ENCODE measurements at regions not wholly inside any gene's neighbourhood (a gene's known extent, or its start where the extent isn't known, plus 50 kb on each side); places are given as distances from the start of the nearest gene placed in this dataset.

DNA sequence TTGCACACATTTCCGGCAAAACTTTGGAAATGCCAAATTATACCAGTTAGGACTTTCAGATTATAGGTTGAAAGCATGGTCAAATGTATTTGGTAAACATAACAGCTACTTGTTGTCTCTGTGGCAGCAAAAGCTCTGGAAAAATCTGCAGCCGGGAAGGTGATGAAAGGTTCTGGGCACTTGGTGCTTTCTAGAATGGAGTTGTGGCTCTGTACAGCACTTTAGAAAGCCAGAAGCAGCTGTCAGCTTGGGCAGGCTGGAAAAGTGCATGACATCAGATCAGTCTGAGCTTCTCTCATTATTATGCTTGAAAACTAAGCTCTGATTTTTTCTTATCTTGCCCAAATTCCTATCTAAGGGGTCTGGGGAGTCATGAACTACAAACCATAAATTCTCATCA is 118.6 kb upstream of the MAST4 start:
- Histone ChIP-seq H3K36me3 (ENCODE audit: control insufficient read depth, insufficient read depth, low read length, severe bottlenecking) (no peaks in the 10 kb centered on the region), H3K27me3 (replicated peaks; ENCODE audit: control insufficient read depth, insufficient read depth, low read length) (no peaks in the 10 kb centered on the region), H3K9ac (ENCODE audit: low read length) (no peak overlapping the region), H3K4me1 (ENCODE audit: control insufficient read depth, insufficient read depth, low read length) (no peaks in the 10 kb centered on the region), H3K4me3 (ENCODE audit: low read length) (no peak overlapping the region), H3K9me3 (ENCODE audit: control insufficient read depth, low read length) (peaks cover 12% of the 10 kb centered on the region)
- DNase-seq (ENCODE audit: low read depth) = no peak

DNA sequence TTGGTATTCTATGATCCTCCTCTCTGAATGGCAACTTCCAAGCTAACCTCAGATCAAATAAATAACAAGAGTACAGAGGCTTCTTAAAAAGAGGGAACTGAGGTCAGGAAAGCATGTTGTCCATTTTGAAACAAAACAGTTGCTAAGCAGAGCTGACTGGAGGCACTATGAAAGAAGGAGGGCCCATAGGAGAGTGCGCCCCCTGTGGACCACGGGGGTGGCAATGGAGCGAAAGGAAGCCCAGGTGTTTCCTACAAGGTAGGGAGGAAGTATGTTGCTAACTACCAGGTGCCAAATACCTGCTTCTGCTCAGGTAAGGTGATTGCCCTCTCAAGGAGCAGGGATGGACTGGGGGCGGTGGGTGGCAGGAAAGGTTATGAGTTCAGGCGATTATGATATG is 101.8 kb upstream of the MAST4 start:
- no peak for DNase-seq (ENCODE audit: low read depth)
- no peaks in the 10 kb centered on the region for H3K27me3 ChIP-seq (replicated peaks; ENCODE audit: control insufficient read depth, insufficient read depth, low read length)
- H3K4me1 ChIP-seq (ENCODE audit: control insufficient read depth, insufficient read depth, low read length) = no peaks in the 10 kb centered on the region
- H3K9me3 ChIP-seq (ENCODE audit: control insufficient read depth, low read length) = peaks cover 13% of the 10 kb centered on the region
- H3K36me3 ChIP-seq (ENCODE audit: control insufficient read depth, insufficient read depth, low read length, severe bottlenecking) = no peaks in the 10 kb centered on the region
- H3K4me3 ChIP-seq (ENCODE audit: low read length) = no peak overlapping the region
- H3K9ac ChIP-seq (ENCODE audit: low read length) = no peak overlapping the region

DNA sequence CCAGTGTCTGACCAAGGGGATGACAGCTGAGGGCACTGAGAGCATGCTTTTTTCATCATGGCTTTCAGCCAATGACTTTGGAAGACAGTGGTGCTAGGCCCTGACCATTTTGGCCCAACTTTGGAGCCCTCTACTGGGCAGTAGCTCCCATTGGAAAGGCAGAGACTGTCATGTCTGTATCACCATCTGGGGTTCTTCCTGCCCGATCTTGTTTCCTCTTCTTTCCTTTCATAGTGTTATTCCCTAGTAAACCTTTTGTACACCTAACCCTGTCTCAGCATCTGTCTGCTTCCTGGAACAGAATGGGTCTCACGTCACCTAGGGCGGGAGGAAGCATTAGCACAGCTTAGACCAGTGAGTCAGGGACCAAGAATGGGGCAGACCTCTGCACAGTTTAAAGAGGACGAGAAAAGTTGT is 97.4 kb upstream of the MAST4 start:
- no peak overlapping the region for H3K9ac ChIP-seq (ENCODE audit: low read length)
- H3K36me3 ChIP-seq (ENCODE audit: control insufficient read depth, insufficient read depth, low read length, severe bottlenecking) = no peaks in the 10 kb centered on the region
- H3K27me3 ChIP-seq (replicated peaks; ENCODE audit: control insufficient read depth, insufficient read depth, low read length) = no peaks in the 10 kb centered on the region
- no peak for DNase-seq (ENCODE audit: low read depth)
- no peaks in the 10 kb centered on the region for H3K4me1 ChIP-seq (ENCODE audit: control insufficient read depth, insufficient read depth, low read length)
- H3K4me3 ChIP-seq (ENCODE audit: low read length) = no peak overlapping the region
- no peaks in the 10 kb centered on the region for H3K9me3 ChIP-seq (ENCODE audit: control insufficient read depth, low read length)

DNA sequence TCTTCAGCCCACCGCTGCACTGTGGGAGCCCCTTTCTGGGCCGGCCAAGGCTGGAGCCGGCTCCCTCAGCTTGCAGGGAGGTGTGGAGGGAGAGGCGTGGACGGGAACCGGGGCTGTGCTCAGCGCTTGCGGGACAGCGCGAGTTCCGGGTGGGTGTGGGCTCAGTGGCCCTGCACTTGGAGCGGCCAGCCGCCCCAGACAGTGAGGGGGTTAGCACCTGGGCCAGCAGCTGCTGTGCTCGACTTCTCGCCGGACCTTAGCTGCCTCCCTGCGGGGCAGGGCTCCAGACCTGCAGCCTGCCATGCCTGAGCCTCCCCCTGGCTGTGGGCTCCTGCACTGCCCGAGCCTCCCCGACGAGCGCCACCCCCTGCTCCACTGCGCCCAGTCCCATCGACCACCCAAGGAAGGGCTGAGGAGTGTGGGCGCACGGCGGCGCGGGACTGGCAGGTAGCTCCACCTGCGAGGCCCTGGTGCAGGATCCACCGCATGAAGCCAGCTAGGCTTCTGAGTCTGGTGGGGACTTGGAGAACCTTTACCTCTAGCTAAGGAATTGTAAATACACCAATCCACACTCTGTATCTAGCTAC is 92.9 kb upstream of the MAST4 start:
- DNase-seq (ENCODE audit: low read depth) = no peak
- H3K27me3 ChIP-seq (replicated peaks; ENCODE audit: control insufficient read depth, insufficient read depth, low read length) = no peaks in the 10 kb centered on the region
- no peak overlapping the region for H3K4me3 ChIP-seq (ENCODE audit: low read length)
- H3K36me3 ChIP-seq (ENCODE audit: control insufficient read depth, insufficient read depth, low read length, severe bottlenecking) = no peaks in the 10 kb centered on the region
- H3K4me1 ChIP-seq (ENCODE audit: control insufficient read depth, insufficient read depth, low read length) = no peaks in the 10 kb centered on the region
- no peaks in the 10 kb centered on the region for H3K9me3 ChIP-seq (ENCODE audit: control insufficient read depth, low read length)
- H3K9ac ChIP-seq (ENCODE audit: low read length) = no peak overlapping the region

DNA sequence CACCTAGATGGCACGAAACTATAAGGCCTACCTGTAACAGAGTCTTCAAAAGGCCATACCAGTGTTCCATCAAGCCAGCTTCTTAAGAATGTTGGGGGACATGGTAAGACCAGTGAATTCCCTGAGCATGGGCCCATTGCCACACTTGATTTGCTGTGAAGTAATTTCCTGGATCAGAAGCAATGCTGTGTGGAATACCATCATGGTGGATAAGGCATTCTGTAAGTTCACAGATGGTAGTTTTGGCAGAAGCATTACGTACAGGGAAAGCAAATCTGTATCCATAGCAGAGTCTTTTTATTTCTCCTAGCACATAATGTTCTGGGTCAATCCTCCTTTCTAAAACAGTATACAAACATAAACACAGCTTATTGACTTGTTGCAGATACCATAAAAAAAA is 89.1 kb upstream of the MAST4 start:
- no peaks in the 10 kb centered on the region for H3K4me1 ChIP-seq (ENCODE audit: control insufficient read depth, insufficient read depth, low read length)
- H3K9me3 ChIP-seq (ENCODE audit: control insufficient read depth, low read length) = peaks cover 6% of the 10 kb centered on the region
- peaks cover 5% of the 10 kb centered on the region for H3K27me3 ChIP-seq (replicated peaks; ENCODE audit: control insufficient read depth, insufficient read depth, low read length)
- H3K4me3 ChIP-seq (ENCODE audit: low read length) = no peak overlapping the region
- no peaks in the 10 kb centered on the region for H3K36me3 ChIP-seq (ENCODE audit: control insufficient read depth, insufficient read depth, low read length, severe bottlenecking)
- no peak for DNase-seq (ENCODE audit: low read depth)
- no peak overlapping the region for H3K9ac ChIP-seq (ENCODE audit: low read length)

DNA sequence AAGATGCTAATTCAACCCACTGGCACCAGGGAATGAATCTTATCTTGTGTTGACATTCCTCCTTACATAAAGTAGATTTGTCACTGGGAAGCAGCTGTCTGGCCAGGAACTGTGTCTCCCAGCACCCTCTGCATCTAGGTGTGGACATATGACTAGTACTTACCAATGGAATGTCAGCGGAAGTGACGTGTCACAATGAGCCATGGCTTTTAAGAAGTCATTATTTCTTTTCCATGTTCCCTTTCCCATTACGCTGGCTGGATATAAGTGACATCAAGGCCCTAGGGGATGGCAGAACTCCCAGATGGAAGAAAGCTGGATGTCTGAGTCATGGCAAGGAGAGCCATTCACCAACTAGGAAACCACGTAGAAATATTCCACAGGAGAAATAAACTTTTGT is 84.7 kb upstream of the MAST4 start:
- Histone ChIP-seq H3K9ac (ENCODE audit: low read length) (no peak overlapping the region), H3K27me3 (replicated peaks; ENCODE audit: control insufficient read depth, insufficient read depth, low read length) (peaks cover 5% of the 10 kb centered on the region), H3K4me1 (ENCODE audit: control insufficient read depth, insufficient read depth, low read length) (no peaks in the 10 kb centered on the region), H3K36me3 (ENCODE audit: control insufficient read depth, insufficient read depth, low read length, severe bottlenecking) (no peaks in the 10 kb centered on the region), H3K9me3 (ENCODE audit: control insufficient read depth, low read length) (peaks cover 6% of the 10 kb centered on the region), H3K4me3 (ENCODE audit: low read length) (no peak overlapping the region)
- DNase-seq (ENCODE audit: low read depth) = no peak

DNA sequence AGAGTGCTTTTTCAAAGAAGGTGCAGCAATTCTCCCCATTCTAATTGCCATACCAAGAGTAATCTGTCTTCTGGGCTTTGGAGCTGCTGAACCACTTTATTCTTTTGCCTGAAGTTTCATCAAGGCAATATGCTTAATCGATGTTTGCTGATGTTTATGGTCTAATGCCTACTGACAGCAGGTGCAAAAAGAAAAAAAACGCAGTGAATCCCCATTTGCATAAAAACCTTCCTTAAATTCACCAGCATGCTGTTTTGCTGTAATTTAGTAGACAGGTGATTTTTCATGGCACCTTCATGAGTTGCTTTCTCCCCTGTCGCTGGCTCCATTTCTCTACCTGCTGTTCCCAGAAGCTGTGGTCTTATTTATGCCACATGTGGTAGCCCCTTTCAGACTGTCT is 83.1 kb upstream of the MAST4 start:
- peaks cover 5% of the 10 kb centered on the region for H3K27me3 ChIP-seq (replicated peaks; ENCODE audit: control insufficient read depth, insufficient read depth, low read length)
- no peaks in the 10 kb centered on the region for H3K4me1 ChIP-seq (ENCODE audit: control insufficient read depth, insufficient read depth, low read length)
- no peak overlapping the region for H3K9ac ChIP-seq (ENCODE audit: low read length)
- DNase-seq (ENCODE audit: low read depth) = no peak
- H3K36me3 ChIP-seq (ENCODE audit: control insufficient read depth, insufficient read depth, low read length, severe bottlenecking) = no peaks in the 10 kb centered on the region
- peaks cover 14% of the 10 kb centered on the region for H3K9me3 ChIP-seq (ENCODE audit: control insufficient read depth, low read length)
- no peak overlapping the region for H3K4me3 ChIP-seq (ENCODE audit: low read length)

DNA sequence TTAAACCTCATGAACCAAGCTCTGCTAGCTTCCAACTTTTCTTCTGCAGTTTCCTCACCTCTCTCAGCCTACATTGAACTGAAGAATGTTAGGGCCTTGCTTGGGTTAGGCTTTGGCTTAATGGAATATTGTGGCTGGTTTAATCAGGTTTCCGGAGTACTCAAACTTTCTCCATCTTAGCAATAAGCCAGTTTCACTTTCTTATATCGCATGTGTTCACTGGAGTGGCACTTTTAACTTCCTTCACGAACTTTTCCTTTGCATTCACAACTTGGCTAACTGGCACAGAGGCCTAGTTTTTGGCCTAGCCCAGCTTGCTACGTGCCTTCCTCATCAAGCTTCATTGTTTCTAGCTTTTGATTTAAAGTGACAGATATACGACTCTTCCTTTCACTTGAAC is 81.0 kb upstream of the MAST4 start:
- no peak overlapping the region for H3K4me3 ChIP-seq (ENCODE audit: low read length)
- no peaks in the 10 kb centered on the region for H3K4me1 ChIP-seq (ENCODE audit: control insufficient read depth, insufficient read depth, low read length)
- peaks cover 15% of the 10 kb centered on the region for H3K9me3 ChIP-seq (ENCODE audit: control insufficient read depth, low read length)
- DNase-seq (ENCODE audit: low read depth) = no peak
- no peak overlapping the region for H3K9ac ChIP-seq (ENCODE audit: low read length)
- no peaks in the 10 kb centered on the region for H3K36me3 ChIP-seq (ENCODE audit: control insufficient read depth, insufficient read depth, low read length, severe bottlenecking)
- H3K27me3 ChIP-seq (replicated peaks; ENCODE audit: control insufficient read depth, insufficient read depth, low read length) = no peaks in the 10 kb centered on the region

DNA sequence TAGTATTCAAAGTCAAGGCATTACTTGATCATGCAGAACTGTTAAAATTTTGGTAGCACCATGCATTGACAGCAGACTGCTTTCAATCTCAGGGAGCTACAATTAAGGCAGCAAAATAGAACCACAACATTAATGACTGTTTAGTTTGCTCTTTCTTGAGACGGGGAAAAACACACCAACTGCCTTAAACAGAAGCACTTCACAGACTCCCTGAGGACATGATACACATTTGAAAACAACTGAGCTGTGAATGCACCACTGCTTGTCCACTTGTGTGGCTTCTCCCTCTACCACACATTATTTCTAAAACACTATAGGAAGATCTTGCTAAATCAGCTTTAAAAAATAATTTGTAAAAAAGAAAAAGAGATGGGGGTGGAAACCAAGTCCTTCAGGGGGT is 79.6 kb upstream of the MAST4 start:
- DNase-seq (ENCODE audit: low read depth) = no peak
- H3K4me3 ChIP-seq (ENCODE audit: low read length) = no peak overlapping the region
- peaks cover 29% of the 10 kb centered on the region for H3K9me3 ChIP-seq (ENCODE audit: control insufficient read depth, low read length)
- H3K4me1 ChIP-seq (ENCODE audit: control insufficient read depth, insufficient read depth, low read length) = no peaks in the 10 kb centered on the region
- H3K9ac ChIP-seq (ENCODE audit: low read length) = no peak overlapping the region
- no peaks in the 10 kb centered on the region for H3K36me3 ChIP-seq (ENCODE audit: control insufficient read depth, insufficient read depth, low read length, severe bottlenecking)
- no peaks in the 10 kb centered on the region for H3K27me3 ChIP-seq (replicated peaks; ENCODE audit: control insufficient read depth, insufficient read depth, low read length)

DNA sequence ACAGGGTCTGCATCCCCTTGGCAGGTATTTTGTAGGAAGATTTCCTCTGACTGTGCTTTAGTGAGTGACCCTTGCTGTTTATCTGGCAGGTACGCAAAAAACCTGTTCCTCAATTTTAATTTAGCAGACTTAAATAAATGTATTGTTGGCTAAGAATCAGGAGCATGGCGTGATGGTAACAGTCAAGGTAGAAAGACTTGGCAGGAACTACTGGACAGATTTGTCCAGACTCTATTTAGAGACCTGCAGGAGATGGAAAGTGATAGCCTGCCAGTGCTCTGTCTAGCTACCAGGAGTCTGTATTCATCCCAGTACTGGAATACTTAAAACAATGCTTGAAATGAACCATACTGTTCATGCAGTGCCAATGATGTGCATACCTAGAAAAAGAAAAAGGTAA is 78.8 kb upstream of the MAST4 start:
- H3K27me3 ChIP-seq (replicated peaks; ENCODE audit: control insufficient read depth, insufficient read depth, low read length) = no peaks in the 10 kb centered on the region
- no peaks in the 10 kb centered on the region for H3K36me3 ChIP-seq (ENCODE audit: control insufficient read depth, insufficient read depth, low read length, severe bottlenecking)

DNA sequence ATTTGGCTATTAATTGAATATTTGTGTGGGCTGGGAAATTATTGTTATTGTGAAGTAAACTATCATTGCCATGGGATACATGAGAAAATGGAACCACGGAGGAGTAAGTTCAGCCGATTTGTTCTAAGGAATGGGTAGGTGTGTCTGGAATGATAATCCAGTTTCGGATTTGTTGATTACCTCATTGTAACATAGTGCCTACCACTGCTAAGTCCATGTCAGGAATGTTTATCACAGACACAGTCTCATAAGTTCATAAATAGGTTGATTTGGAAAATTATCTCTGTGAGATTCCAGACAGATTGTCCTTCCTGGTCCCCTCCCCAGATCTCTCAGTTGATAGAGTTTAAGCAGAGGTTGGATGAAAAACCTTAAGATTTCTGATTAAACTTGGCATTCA is 78.1 kb upstream of the MAST4 start:
- Histone ChIP-seq H3K9ac (ENCODE audit: low read length) (no peak overlapping the region), H3K27me3 (replicated peaks; ENCODE audit: control insufficient read depth, insufficient read depth, low read length) (no peaks in the 10 kb centered on the region), H3K4me3 (ENCODE audit: low read length) (no peak overlapping the region), H3K36me3 (ENCODE audit: control insufficient read depth, insufficient read depth, low read length, severe bottlenecking) (no peaks in the 10 kb centered on the region), H3K9me3 (ENCODE audit: control insufficient read depth, low read length) (peaks cover 31% of the 10 kb centered on the region), H3K4me1 (ENCODE audit: control insufficient read depth, insufficient read depth, low read length) (no peaks in the 10 kb centered on the region)
- DNase-seq (ENCODE audit: low read depth) = no peak

More for the DNA sequence above, 78.8 kb upstream of the MAST4 start:
- DNase-seq (ENCODE audit: low read depth) = no peak
- H3K4me3 ChIP-seq (ENCODE audit: low read length) = no peak overlapping the region
- peaks cover 31% of the 10 kb centered on the region for H3K9me3 ChIP-seq (ENCODE audit: control insufficient read depth, low read length)
- no peaks in the 10 kb centered on the region for H3K4me1 ChIP-seq (ENCODE audit: control insufficient read depth, insufficient read depth, low read length)
- no peak overlapping the region for H3K9ac ChIP-seq (ENCODE audit: low read length)

DNA sequence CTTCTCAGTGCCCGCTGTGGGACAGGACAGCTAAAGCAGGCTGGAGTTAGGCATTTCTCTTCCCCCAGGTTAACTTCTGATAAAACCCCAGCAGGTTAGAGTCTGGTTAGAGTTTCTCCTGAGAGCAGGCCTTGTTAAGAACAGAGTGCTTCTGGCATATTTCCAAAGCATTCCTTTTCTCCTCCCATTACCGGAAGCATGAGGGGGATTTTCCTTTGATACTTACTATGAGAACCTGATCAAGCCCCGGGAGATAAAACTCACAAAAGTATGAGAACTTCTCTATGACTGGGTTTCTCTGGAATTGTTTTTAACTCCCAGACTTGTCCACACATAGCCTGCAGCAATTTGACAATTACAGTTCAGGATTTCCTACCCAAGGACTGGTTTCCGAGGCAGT is 77.4 kb upstream of the MAST4 start:
- Histone ChIP-seq H3K27me3 (replicated peaks; ENCODE audit: control insufficient read depth, insufficient read depth, low read length) (no peaks in the 10 kb centered on the region), H3K4me1 (ENCODE audit: control insufficient read depth, insufficient read depth, low read length) (no peaks in the 10 kb centered on the region), H3K9me3 (ENCODE audit: control insufficient read depth, low read length) (peaks cover 31% of the 10 kb centered on the region), H3K36me3 (ENCODE audit: control insufficient read depth, insufficient read depth, low read length, severe bottlenecking) (no peaks in the 10 kb centered on the region), H3K9ac (ENCODE audit: low read length) (no peak overlapping the region), H3K4me3 (ENCODE audit: low read length) (no peak overlapping the region)
- DNase-seq (ENCODE audit: low read depth) = no peak

Measured in adipocyte (in vitro differentiated cells).